ENCODE measurements at regions not wholly inside any gene's neighbourhood (a gene's known extent, or its start where the extent isn't known, plus 50 kb on each side); places are given as distances from the start of the nearest gene placed in this dataset.

GRCh38 chr9:29336281-29336680, 1763.0 kb upstream of the C9orf72 start:
- peaks cover 10% of the 10 kb centered on the region for H3K4me1 ChIP-seq (ENCODE audit: control insufficient read depth, extremely low read depth, insufficient read depth, low read length)
- H3K27ac ChIP-seq (ENCODE audit: control insufficient read depth, insufficient read depth, low read length): no peak overlapping the region
- DNase-seq (ENCODE audit: low read depth, low spot score) (no peak), FAIRE-seq (no peak)
- no peak overlapping the region for H3K9ac ChIP-seq (ENCODE audit: control insufficient read depth, extremely low read depth, insufficient read depth, low read length)
- no peaks in the 10 kb centered on the region for H3K9me3 ChIP-seq (ENCODE audit: control insufficient read depth, low read depth, low read length)
- no peaks in the 10 kb centered on the region for H3K9me1 ChIP-seq (ENCODE audit: control insufficient read depth, extremely low read depth, insufficient read depth, low read length)
- no peak overlapping the region for H2AFZ ChIP-seq (ENCODE audit: control insufficient read depth, low read length)
- H3K27me3 ChIP-seq (ENCODE audit: control insufficient read depth, extremely low read depth, insufficient read depth, low read length): no peaks in the 10 kb centered on the region
- dilution Hi-C loops (cut with MboI; ENCODE audit: extremely low pct_ligation_motif_present, low sequenced_read_pairs): no loop called here
- no peaks in the 10 kb centered on the region for H3K36me3 ChIP-seq (ENCODE audit: control insufficient read depth in 2 of 2, extremely low read depth in 1 of 2, insufficient read depth in 2 of 2, low read length in 2 of 2)
- no peak for TF ChIP-seq EZH2 (IDR thresholded peaks at IDR 0.05; ENCODE audit: low read length)
- TF ChIP-seq CTCF (optimal IDR thresholded peaks at IDR 0.05 in 1 of 3, IDR thresholded peaks at IDR 0.05 in 1 of 3, conservative IDR thresholded peaks at IDR 0.05 in 1 of 3; ENCODE audit: extremely low read depth in 1 of 3, insufficient read depth in 2 of 3, low read length in 3 of 3): no peak
- no peaks in the 10 kb centered on the region for H3K79me2 ChIP-seq (ENCODE audit: control insufficient read depth, insufficient read depth, low read length)
- H3K4me2 ChIP-seq (ENCODE audit: control insufficient read depth, extremely low read depth, insufficient read depth, low read depth, low read length): no peak overlapping the region
- no peak overlapping the region for H3K4me3 ChIP-seq (ENCODE audit: control insufficient read depth in 2 of 3, extremely low read depth in 1 of 3, insufficient read depth in 2 of 3, low read depth in 1 of 3, low read length in 3 of 3)
- H4K20me1 ChIP-seq (ENCODE audit: control insufficient read depth, extremely low read depth, insufficient read depth, low read length): no peaks in the 10 kb centered on the region

- H3K27ac ChIP-seq (ENCODE audit: control insufficient read depth, insufficient read depth, low read length): no peak overlapping the region
- no peak overlapping the region for H3K9ac ChIP-seq (ENCODE audit: control insufficient read depth, extremely low read depth, insufficient read depth, low read length)
- no peaks in the 10 kb centered on the region for H3K9me1 ChIP-seq (ENCODE audit: control insufficient read depth, extremely low read depth, insufficient read depth, low read length)
- no peaks in the 10 kb centered on the region for H3K9me3 ChIP-seq (ENCODE audit: control insufficient read depth, low read depth, low read length)
- dilution Hi-C loops (cut with MboI; ENCODE audit: extremely low pct_ligation_motif_present, low sequenced_read_pairs): no loop called here
- no peaks in the 10 kb centered on the region for H3K4me1 ChIP-seq (ENCODE audit: control insufficient read depth, extremely low read depth, insufficient read depth, low read length)
- no peak overlapping the region for H3K4me2 ChIP-seq (ENCODE audit: control insufficient read depth, extremely low read depth, insufficient read depth, low read depth, low read length)
- no peak for TF ChIP-seq EZH2 (IDR thresholded peaks at IDR 0.05; ENCODE audit: low read length)
- TF ChIP-seq CTCF (optimal IDR thresholded peaks at IDR 0.05 in 1 of 3, IDR thresholded peaks at IDR 0.05 in 1 of 3, conservative IDR thresholded peaks at IDR 0.05 in 1 of 3; ENCODE audit: extremely low read depth in 1 of 3, insufficient read depth in 2 of 3, low read length in 3 of 3): no peak
- no peaks in the 10 kb centered on the region for H3K79me2 ChIP-seq (ENCODE audit: control insufficient read depth, insufficient read depth, low read length)
- H3K4me3 ChIP-seq (ENCODE audit: control insufficient read depth in 2 of 3, extremely low read depth in 1 of 3, insufficient read depth in 2 of 3, low read depth in 1 of 3, low read length in 3 of 3): no peak overlapping the region
- DNase-seq (ENCODE audit: low read depth, low spot score) (no peak), FAIRE-seq (no peak)
- no peaks in the 10 kb centered on the region for H3K36me3 ChIP-seq (ENCODE audit: control insufficient read depth in 2 of 2, extremely low read depth in 1 of 2, insufficient read depth in 2 of 2, low read length in 2 of 2)
- H4K20me1 ChIP-seq (ENCODE audit: control insufficient read depth, extremely low read depth, insufficient read depth, low read length): no peaks in the 10 kb centered on the region
- no peak overlapping the region for H2AFZ ChIP-seq (ENCODE audit: control insufficient read depth, low read length)
- no peaks in the 10 kb centered on the region for H3K27me3 ChIP-seq (ENCODE audit: control insufficient read depth, extremely low read depth, insufficient read depth, low read length)
These were observed 1766.1 kb upstream of the C9orf72 start for GRCh38 chr9:29339387-29339786.

Data from keratinocyte (primary cell).